IPS-15b (cell line): ENCODE measurements at regions not wholly inside any gene's neighbourhood (a gene's known extent, or its start where the extent isn't known, plus 50 kb on each side); places are given as distances from the start of the nearest gene placed in this dataset.
"Not testable (repeated sequence)": the region's sequence is repeated elsewhere in the genome, so short reads cannot be mapped to it uniquely, and the experiment has no call there.

Experiments
- H3K27me3 ChIP-seq: one replicate; pipeline ENCODE4 v1.6.1; 2013; ENCODE audit warnings: low read length; ENCODE audit not compliant: control insufficient read depth, insufficient read depth
- H3K36me3 ChIP-seq: one replicate; pipeline ENCODE4 v1.6.1; 2013; ENCODE audit warnings: low read length; ENCODE audit not compliant: control insufficient read depth, insufficient read depth
- H3K4me1 ChIP-seq: one replicate; pipeline ENCODE4 v1.6.1; 2013; ENCODE audit warnings: mild to moderate bottlenecking, low read length; ENCODE audit not compliant: control insufficient read depth, insufficient read depth
- H3K4me3 ChIP-seq: one replicate; pipeline ENCODE4 v1.5.1; 2013; ENCODE audit warnings: low read depth, low read length
- H3K9ac ChIP-seq: one replicate; pipeline ENCODE4 v1.6.1; 2013; ENCODE audit warnings: low read depth, mild to moderate bottlenecking, low read length
- H3K9me3 ChIP-seq: one replicate; pipeline ENCODE4 v1.6.1; 2013; ENCODE audit warnings: mild to moderate bottlenecking, low read length; ENCODE audit not compliant: control insufficient read depth, insufficient read depth

DNA sequence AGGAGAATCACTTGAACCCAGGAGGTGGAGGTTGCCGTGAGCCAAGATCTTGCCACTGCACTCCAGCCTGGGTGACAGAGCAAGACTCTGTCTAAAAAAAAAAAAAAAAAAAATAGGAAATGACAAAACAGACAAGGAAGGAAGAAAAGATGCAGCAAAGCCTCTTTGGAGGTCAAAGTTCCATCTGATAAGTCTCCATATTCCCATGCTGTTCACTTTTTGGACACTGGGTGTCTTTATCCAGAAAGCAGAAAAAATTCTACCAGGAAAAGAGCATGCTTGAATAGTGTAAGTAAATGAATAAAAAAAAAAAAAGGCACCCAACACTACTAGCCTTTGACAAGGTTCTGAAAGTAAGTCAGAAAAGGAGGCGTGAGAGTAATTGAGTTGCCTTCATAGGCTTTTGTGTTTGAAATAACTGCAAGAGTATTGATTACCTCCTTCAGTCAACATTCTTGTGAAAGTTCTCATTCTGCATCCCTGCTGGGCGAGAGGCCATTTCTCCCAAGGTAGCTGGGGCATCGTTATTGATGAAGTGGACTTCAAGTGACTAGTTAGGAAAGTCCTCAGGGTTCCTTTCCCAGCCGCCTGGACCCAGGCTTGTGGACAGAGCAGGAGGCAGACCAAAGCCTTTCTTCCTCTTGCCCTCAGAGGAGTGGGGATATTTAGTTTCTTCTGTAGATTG, 133.3 kb upstream of the KIF5B start:
- Histone ChIP-seq H3K4me3 (no peak overlapping the region), H3K27me3 (no peaks in the 10 kb centered on the region), H3K4me1 (no peaks in the 10 kb centered on the region), H3K36me3 (no peaks in the 10 kb centered on the region), H3K9ac (no peak overlapping the region), H3K9me3 (no peaks in the 10 kb centered on the region)

DNA sequence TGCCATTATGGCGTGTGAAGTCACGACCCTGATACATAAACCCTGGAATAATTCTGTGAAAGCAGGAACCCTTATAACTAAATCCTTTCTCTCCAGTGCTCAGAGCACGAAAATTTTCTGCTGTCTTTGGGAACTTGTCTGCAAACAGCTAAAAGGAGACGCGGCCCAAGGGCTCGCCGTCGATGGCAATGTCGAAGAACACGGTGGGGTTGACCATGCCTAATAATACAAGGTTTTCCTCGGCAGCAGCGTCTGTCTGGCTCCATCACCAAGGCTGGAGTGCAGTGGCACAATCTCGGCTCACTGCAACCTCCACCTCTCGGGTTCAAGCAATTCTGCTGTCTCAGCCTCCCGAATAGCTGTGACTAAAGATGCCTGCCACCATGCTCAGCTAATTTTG, 132.4 kb upstream of the KIF5B start:
- not testable (repeated sequence) for H3K9ac ChIP-seq, H3K4me1 ChIP-seq, H3K27me3 ChIP-seq, H3K36me3 ChIP-seq, H3K4me3 ChIP-seq, H3K9me3 ChIP-seq

GRCh38 chr10:32187686-32188085, 131.5 kb upstream of the KIF5B start:
- no peaks in the 10 kb centered on the region for H3K27me3 ChIP-seq
- H3K4me3 ChIP-seq = no peak overlapping the region
- H3K9ac ChIP-seq = no peak overlapping the region
- H3K36me3 ChIP-seq = no peaks in the 10 kb centered on the region
- H3K9me3 ChIP-seq = no peaks in the 10 kb centered on the region
- H3K4me1 ChIP-seq = no peaks in the 10 kb centered on the region

- H3K4me3 ChIP-seq, H3K4me1 ChIP-seq, H3K36me3 ChIP-seq, H3K9me3 ChIP-seq, H3K9ac ChIP-seq, H3K27me3 ChIP-seq: not testable (repeated sequence)
These were observed 127.4 kb upstream of the KIF5B start for GRCh38 chr10:32183652-32184051.

- H3K9ac ChIP-seq = no peak overlapping the region
- H3K4me3 ChIP-seq = no peak overlapping the region
- H3K36me3 ChIP-seq = no peaks in the 10 kb centered on the region
- no peaks in the 10 kb centered on the region for H3K9me3 ChIP-seq
- no peaks in the 10 kb centered on the region for H3K4me1 ChIP-seq
- no peaks in the 10 kb centered on the region for H3K27me3 ChIP-seq
These were observed 126.3 kb upstream of the KIF5B start for GRCh38 chr10:32182476-32182875.

- H3K9ac ChIP-seq = no peak overlapping the region
- no peaks in the 10 kb centered on the region for H3K27me3 ChIP-seq
- no peak overlapping the region for H3K4me3 ChIP-seq
- H3K36me3 ChIP-seq = no peaks in the 10 kb centered on the region
- H3K9me3 ChIP-seq = no peaks in the 10 kb centered on the region
- no peaks in the 10 kb centered on the region for H3K4me1 ChIP-seq
These were observed 124.4 kb upstream of the KIF5B start for GRCh38 chr10:32180390-32181280.

GRCh38 chr10:32179836-32180235, 123.6 kb upstream of the KIF5B start:
- Histone ChIP-seq H3K9me3 (no peaks in the 10 kb centered on the region), H3K4me3 (no peak overlapping the region), H3K4me1 (no peaks in the 10 kb centered on the region), H3K27me3 (no peaks in the 10 kb centered on the region), H3K9ac (no peak overlapping the region), H3K36me3 (no peaks in the 10 kb centered on the region)

- not testable (repeated sequence) for H3K4me1 ChIP-seq, H3K36me3 ChIP-seq, H3K9me3 ChIP-seq, H3K9ac ChIP-seq, H3K27me3 ChIP-seq, H3K4me3 ChIP-seq
These were observed 121.4 kb upstream of the KIF5B start for GRCh38 chr10:32177594-32177993.

DNA sequence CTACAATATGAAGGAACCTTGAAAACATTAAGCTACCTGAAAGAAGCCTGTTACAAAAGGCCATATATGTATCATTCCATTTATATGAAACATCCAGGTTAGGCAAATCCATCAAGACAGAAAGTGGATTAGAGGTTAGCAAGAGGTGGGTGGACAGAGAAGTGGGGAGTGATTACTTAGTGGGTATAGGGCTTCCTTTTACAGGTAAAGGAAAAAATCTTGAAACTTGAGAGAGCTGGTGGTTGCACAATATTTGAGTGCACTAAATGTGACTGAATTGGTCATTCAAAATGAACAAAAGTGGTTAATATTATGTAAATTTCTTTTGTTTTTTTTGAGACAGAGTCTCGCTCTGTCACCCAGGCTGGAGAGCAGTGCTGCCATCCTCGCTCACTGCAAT, 119.4 kb upstream of the KIF5B start:
- Histone ChIP-seq H3K36me3 (no peaks in the 10 kb centered on the region), H3K9me3 (no peaks in the 10 kb centered on the region), H3K4me1 (no peaks in the 10 kb centered on the region), H3K9ac (no peak overlapping the region), H3K27me3 (no peaks in the 10 kb centered on the region), H3K4me3 (no peak overlapping the region)

- no peaks in the 10 kb centered on the region for H3K9me3 ChIP-seq
- H3K36me3 ChIP-seq = no peaks in the 10 kb centered on the region
- no peaks in the 10 kb centered on the region for H3K4me1 ChIP-seq
- no peak overlapping the region for H3K4me3 ChIP-seq
- H3K9ac ChIP-seq = no peak overlapping the region
- no peaks in the 10 kb centered on the region for H3K27me3 ChIP-seq
These were observed 118.2 kb upstream of the KIF5B start for GRCh38 chr10:32174349-32174893.

DNA sequence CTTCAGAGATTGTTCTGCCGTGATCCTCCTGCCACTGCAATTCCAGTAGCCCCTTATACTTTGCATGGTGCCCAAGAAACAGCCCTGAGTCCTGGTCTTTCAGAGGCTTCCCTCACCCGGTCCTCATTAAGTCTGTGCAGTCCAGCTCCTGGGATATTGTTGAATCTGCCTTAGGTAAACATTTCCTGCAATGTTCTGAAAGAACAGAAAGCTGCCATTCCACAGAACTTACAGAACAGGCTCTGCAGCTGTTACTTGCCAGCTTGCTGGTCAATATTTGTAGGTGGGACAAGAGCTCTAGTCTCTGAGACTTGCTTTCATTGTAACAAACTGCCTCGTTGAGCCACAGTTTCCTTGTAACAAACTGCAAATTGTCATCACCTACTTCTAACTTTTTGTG, 115.0 kb upstream of the KIF5B start:
- H3K4me3 ChIP-seq = no peak overlapping the region
- no peak overlapping the region for H3K9ac ChIP-seq
- H3K36me3 ChIP-seq = no peaks in the 10 kb centered on the region
- H3K27me3 ChIP-seq = no peaks in the 10 kb centered on the region
- no peaks in the 10 kb centered on the region for H3K9me3 ChIP-seq
- no peaks in the 10 kb centered on the region for H3K4me1 ChIP-seq

GRCh38 chr10:32169556-32169955, 113.3 kb upstream of the KIF5B start:
- no peaks in the 10 kb centered on the region for H3K9me3 ChIP-seq
- H3K4me3 ChIP-seq = no peak overlapping the region
- H3K4me1 ChIP-seq = no peaks in the 10 kb centered on the region

More at GRCh38 chr10:32169556-32169955, 113.3 kb upstream of the KIF5B start:
- no peaks in the 10 kb centered on the region for H3K27me3 ChIP-seq
- no peak overlapping the region for H3K9ac ChIP-seq
- no peaks in the 10 kb centered on the region for H3K36me3 ChIP-seq
